ENCODE measurements at regions not wholly inside any gene's neighbourhood (a gene's known extent, or its start where the extent isn't known, plus 50 kb on each side); places are given as distances from the start of the nearest gene placed in this dataset.

GRCh38 chr1:8194481-8195227 is 123.3 kb upstream of the SLC45A1 start:
- TF ChIP-seq, protein P1, sequence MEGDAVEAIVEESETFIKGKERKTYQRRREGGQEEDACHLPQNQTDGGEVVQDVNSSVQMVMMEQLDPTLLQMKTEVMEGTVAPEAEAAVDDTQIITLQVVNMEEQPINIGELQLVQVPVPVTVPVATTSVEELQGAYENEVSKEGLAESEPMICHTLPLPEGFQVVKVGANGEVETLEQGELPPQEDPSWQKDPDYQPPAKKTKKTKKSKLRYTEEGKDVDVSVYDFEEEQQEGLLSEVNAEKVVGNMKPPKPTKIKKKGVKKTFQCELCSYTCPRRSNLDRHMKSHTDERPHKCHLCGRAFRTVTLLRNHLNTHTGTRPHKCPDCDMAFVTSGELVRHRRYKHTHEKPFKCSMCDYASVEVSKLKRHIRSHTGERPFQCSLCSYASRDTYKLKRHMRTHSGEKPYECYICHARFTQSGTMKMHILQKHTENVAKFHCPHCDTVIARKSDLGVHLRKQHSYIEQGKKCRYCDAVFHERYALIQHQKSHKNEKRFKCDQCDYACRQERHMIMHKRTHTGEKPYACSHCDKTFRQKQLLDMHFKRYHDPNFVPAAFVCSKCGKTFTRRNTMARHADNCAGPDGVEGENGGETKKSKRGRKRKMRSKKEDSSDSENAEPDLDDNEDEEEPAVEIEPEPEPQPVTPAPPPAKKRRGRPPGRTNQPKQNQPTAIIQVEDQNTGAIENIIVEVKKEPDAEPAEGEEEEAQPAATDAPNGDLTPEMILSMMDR (conservative IDR thresholded peaks at IDR 0.05; ENCODE audit: low read length): no peak
- H3K4me3 ChIP-seq (ENCODE audit: low read length): no peak overlapping the region
- DNase-seq (ENCODE audit: low read depth): peak; percentile 30

GRCh38 chr1:8193840-8194406 is 124.0 kb upstream of the SLC45A1 start:
- no peak for DNase-seq (ENCODE audit: low read depth)
- H3K4me3 ChIP-seq (ENCODE audit: low read length): no peak overlapping the region
- TF ChIP-seq, protein P1 (conservative IDR thresholded peaks at IDR 0.05; ENCODE audit: low read length): no peak

GRCh38 chr1:8191474-8191873 is 126.4 kb upstream of the SLC45A1 start:
- TF ChIP-seq, protein P1 (conservative IDR thresholded peaks at IDR 0.05; ENCODE audit: low read length): no peak

DNA sequence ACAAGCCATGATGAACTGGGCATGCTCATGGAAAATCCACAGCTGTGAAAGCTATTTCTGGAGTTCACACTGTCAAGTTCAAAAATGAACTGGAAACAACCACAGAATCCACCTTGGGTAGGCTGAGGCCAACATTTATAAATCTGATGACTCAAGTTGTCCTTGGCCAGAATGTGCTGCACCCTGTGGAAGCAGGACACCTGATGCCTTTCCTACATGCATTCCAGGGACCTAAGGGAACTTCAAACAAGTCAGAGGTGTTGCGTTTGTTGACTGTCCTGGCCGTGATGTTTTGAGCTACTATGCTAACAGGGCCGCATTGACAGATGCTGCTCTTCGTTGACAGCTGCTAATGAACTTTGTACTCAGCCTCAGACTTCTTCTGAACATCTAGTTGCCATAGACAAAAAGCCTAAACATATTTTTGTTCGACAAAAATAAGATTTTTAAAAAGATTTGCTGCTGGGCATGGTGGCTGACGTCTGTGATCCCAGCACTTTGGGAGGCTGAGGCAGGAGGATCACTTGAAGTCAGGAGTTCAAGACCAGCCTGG is 127.9 kb upstream of the SLC45A1 start:
- DNase-seq (ENCODE audit: low read depth): peak; percentile 30
- H3K4me3 ChIP-seq (ENCODE audit: low read length): no peak overlapping the region
- TF ChIP-seq, protein P1 (conservative IDR thresholded peaks at IDR 0.05; ENCODE audit: low read length): no peak

More at GRCh38 chr1:8191474-8191873, 126.4 kb upstream of the SLC45A1 start:
- H3K4me3 ChIP-seq (ENCODE audit: low read length): no peak overlapping the region
- DNase-seq (ENCODE audit: low read depth): no peak

DNA sequence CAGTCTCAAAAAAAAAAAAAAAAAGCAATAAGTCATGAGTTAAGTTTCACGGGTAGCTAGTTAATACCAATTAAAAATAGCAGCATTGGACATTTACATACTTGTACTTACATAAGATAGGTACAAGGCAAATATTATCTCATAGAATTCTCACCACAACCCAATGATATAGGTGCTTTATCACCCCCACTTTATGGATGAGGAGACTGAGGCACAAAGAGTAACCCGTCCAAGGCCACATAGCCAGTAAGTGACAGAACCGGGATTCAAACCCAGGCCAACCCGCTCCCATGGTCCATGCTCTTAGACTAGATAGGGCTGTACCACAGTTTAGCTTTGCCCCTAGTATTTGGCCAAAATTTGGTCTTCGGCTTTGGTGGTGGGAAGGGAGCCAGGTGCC is 132.5 kb upstream of the SLC45A1 start:
- no peak for DNase-seq (ENCODE audit: low read depth)
- H3K4me3 ChIP-seq (ENCODE audit: low read length): no peak overlapping the region
- TF ChIP-seq, protein P1 (conservative IDR thresholded peaks at IDR 0.05; ENCODE audit: low read length): no peak

GRCh38 chr1:8184301-8184700 is 133.6 kb upstream of the SLC45A1 start:
- no peak for DNase-seq (ENCODE audit: low read depth)
- H3K4me3 ChIP-seq (ENCODE audit: low read length): no peak overlapping the region
- TF ChIP-seq, protein P1 (conservative IDR thresholded peaks at IDR 0.05; ENCODE audit: low read length): no peak

Measured in AG10803 (cell line).